Keratinocyte (primary cell): ENCODE measurements at regions not wholly inside any gene's neighbourhood (a gene's known extent, or its start where the extent isn't known, plus 50 kb on each side); places are given as distances from the start of the nearest gene placed in this dataset.

Experiments used
- EZH2 ChIP-seq: IDR thresholded peaks from one replicate; pipeline ENCODE4 v1.6.1; 2012; ENCODE audit warnings: inconsistent platforms, mild to moderate bottlenecking, low read length, moderate library complexity
- TF ChIP-seq, protein P1 (sequence below), 3 experiments: IDR thresholded peaks in 1 of 3; conservative IDR thresholded peaks in 1 of 3; optimal IDR thresholded peaks in 1 of 3; 2 replicates in 2 of 3; 3 replicates in 1 of 3; pipeline versions ENCODE3 to v1.5.1; 2011; ENCODE audit warnings: low read length in 3 of 3, mild to moderate bottlenecking in 3 of 3, moderate library complexity in 2 of 3, control low read depth in 1 of 3, inconsistent platforms in 1 of 3; ENCODE audit not compliant: insufficient read depth in 2 of 3; ENCODE audit errors: extremely low read depth in 1 of 3

DNA sequence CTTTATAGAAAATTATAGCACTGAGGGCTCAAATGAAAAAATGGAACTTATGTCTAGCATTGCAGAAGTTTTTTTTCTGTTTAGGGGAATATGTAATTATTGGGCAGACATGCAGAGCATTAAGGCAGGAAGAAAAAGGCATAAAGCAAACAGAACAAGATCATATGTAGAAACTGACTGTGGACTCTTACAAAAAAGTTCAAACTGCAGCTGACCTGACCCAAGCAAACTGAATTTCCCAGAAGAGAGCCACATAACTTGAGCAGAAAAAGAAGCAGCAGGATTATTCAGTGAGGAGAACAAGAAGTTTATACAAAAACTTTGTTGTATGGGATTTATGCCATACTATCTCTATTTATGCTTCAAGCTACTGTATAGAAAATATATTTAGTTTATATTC, 250.9 kb downstream of the PHF14 start:
- TF ChIP-seq EZH2: no peak
- TF ChIP-seq, protein P1, sequence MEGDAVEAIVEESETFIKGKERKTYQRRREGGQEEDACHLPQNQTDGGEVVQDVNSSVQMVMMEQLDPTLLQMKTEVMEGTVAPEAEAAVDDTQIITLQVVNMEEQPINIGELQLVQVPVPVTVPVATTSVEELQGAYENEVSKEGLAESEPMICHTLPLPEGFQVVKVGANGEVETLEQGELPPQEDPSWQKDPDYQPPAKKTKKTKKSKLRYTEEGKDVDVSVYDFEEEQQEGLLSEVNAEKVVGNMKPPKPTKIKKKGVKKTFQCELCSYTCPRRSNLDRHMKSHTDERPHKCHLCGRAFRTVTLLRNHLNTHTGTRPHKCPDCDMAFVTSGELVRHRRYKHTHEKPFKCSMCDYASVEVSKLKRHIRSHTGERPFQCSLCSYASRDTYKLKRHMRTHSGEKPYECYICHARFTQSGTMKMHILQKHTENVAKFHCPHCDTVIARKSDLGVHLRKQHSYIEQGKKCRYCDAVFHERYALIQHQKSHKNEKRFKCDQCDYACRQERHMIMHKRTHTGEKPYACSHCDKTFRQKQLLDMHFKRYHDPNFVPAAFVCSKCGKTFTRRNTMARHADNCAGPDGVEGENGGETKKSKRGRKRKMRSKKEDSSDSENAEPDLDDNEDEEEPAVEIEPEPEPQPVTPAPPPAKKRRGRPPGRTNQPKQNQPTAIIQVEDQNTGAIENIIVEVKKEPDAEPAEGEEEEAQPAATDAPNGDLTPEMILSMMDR (optimal IDR thresholded peaks at IDR 0.05 in 1 of 3, IDR thresholded peaks at IDR 0.05 in 1 of 3, conservative IDR thresholded peaks at IDR 0.05 in 1 of 3; ENCODE audit: extremely low read depth in 1 of 3, insufficient read depth in 2 of 3, low read length in 3 of 3): no peak
